ENCODE measurements at regions not wholly inside any gene's neighbourhood (a gene's known extent, or its start where the extent isn't known, plus 50 kb on each side); places are given as distances from the start of the nearest gene placed in this dataset.

- DNase-seq (ENCODE audit: low read depth in 4 of 4, low spot score in 3 of 4) = no peak
Observed at GRCh38 chr3:76177610-76178009, 392.3 kb upstream of the ZNF717 start.

- no peak for DNase-seq (ENCODE audit: low read depth in 4 of 4, low spot score in 3 of 4)
Observed at GRCh38 chr3:76178412-76178811, 393.1 kb upstream of the ZNF717 start.

DNA sequence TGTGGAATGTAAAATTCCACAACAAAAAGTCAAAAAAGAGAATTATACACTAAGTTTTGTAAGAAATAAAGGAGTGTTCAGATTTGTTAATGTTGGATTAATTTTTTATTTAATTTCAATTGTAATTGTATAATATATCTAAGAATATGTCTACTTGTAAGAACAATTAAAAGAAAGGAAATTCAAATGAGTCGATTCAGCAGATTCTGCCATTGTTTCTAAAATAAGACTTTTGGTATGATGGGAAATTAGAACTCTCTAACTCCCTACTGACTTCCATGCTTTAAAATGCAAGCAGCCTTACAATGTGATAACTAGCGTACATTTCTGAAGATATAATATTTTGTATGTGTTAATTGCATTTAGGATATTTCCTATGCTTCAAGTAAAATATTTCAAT is 395.9 kb upstream of the ZNF717 start:
- no peak for DNase-seq (ENCODE audit: low read depth in 4 of 4, low spot score in 3 of 4)

GRCh38 chr3:76198086-76198485 is 412.7 kb upstream of the ZNF717 start:
- DNase-seq (ENCODE audit: low read depth in 4 of 4, low spot score in 3 of 4) = no peak

GRCh38 chr3:76199382-76199781 is 414.0 kb upstream of the ZNF717 start:
- DNase-seq (ENCODE audit: low read depth in 4 of 4, low spot score in 3 of 4) = no peak

- no peak for DNase-seq (ENCODE audit: low read depth in 4 of 4, low spot score in 3 of 4)
Observed at GRCh38 chr3:76203578-76203977, 418.2 kb upstream of the ZNF717 start.

GRCh38 chr3:76206346-76206745 is 421.0 kb upstream of the ZNF717 start:
- no peak for DNase-seq (ENCODE audit: low read depth in 4 of 4, low spot score in 3 of 4)

DNA sequence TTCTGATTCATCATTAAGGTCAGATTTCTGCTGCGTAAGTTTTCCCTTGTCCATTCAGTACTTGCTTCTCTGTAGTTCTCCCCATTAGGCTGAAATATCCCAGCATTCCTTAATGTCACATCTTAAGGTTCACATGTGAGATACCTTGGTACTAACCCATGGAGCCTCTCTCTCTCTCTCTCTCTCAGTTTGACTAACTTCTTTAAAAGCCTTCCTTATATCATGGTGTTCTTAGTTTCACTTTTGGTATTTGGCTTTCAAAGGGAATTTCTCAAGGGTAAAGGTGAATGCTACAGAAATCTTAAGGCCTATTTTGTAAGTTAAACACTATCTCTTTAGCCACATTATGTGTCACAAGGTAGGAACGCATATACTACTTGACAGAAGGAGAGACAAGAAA is 427.3 kb upstream of the ZNF717 start:
- no peak for DNase-seq (ENCODE audit: low read depth in 4 of 4, low spot score in 3 of 4)

DNA sequence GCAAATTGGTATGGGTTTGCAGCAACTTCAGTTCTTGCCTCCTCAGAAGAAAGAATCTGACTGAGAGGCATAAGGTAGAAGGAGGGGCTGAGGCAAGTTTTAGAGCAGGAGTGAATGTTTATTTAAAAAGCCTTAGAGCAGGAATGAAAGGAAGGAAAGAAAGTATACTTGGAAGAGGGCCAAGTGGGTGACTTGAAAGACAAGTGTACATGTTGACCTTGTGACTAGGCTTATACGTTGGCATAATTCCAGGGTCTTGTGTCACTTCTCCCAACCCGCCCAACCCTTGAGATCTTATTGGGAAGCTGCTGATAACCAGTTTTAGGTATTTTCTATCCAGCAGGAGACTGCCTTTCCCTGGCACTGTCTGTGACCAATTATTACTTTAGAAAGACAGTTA is 436.9 kb upstream of the ZNF717 start:
- DNase-seq (ENCODE audit: low read depth in 4 of 4, low spot score in 3 of 4) = no peak

DNA sequence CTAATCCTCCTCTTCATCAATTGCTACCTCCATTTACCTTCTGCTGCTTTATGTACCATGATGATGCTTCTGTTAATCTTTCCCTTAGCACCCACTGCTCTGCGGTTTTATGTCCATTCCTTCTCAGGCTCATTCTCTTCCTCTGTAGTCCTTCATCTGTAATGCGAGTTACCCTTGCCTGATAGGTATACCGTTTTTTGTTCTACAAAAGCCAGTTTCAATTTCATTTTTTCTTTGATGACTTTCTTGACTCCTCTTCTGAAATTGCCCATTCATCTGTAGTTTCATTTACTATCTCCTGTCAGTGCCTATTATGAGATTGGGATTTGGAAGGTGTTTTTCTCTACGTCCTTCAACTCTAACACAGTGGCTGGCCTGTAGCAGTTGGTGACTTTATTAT is 445.9 kb upstream of the ZNF717 start:
- no peak for DNase-seq (ENCODE audit: low read depth in 4 of 4, low spot score in 3 of 4)

GRCh38 chr3:76242886-76243753 is 457.8 kb upstream of the ZNF717 start:
- DNase-seq (ENCODE audit: low read depth in 4 of 4, low spot score in 3 of 4) = no peak

DNA sequence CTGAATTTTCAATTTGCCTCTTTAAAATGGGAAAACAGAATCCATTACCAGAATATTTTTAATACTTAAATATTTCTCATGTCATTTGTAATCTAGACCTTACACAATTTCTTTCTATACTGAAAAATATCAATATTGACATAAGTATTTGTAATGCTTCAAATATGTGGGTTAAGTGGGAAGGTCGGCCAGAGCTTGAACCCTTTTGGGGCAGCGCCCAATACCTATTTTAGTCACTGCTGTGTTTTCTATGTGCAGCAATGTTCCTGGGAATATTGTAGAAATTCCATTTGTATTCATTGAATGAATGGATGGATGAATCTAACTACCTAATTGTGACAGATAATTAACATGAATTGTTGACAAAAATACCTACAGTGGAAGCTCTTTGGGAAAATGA is 459.7 kb upstream of the ZNF717 start:
- DNase-seq (ENCODE audit: low read depth in 4 of 4, low spot score in 3 of 4) = no peak

DNA sequence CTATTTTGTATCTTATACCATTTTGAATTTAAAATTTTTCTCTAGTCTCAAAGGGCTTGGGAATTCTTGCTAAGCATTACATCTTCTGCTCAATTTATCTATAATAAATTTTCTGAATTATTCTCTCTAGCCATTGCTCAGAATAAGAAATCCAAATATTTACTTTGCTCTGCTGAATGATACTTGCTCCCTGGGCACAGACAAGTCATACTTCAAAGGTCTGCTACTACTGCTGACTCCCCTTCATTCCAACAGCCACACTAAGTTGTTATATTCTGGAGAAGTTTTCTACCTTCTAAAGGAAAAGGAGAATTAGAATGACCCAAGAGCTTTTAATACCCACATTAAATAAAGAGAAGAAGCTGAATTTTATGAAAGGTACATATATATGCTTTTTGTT is 460.3 kb upstream of the ZNF717 start:
- DNase-seq (ENCODE audit: low read depth in 4 of 4, low spot score in 3 of 4) = no peak

DNA sequence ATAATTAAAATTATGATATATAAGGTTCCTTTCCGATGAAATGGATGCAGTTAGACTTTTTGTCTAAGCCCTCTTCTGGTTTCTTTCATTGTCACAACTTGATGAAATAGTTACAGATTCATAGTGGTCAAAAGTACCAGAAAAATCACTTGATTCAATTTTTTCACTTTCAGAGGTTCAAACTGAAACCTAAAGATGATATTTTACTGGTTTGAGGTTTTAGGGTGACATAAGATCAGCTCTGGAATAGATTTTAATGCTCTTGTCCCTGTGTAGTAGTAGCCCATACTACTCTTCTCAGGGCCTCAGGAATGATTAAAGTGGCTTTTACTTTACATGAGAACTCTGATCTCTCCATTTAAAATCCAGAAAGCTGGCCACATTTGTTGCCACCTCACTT is 479.1 kb upstream of the ZNF717 start:
- DNase-seq (ENCODE audit: low read depth in 4 of 4, low spot score in 3 of 4) = no peak

DNA sequence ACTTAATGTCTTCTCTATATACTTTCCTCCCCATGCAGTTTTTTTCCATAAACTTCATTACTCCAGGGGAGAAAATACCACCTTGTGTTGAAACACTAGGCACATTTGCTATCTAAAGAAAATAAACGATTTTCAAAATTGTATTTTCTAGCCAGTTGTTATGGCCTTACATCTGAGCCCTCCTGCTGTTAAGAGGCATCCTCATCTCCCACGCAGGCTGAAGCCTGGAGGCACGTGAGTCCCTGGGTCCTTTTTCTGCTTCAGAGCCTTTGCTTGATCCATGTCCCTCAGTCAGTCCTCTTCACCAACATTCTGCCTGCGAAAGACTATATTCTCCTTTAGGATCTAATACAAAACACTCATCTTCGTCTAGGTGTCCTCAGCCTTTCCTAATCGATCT is 479.6 kb upstream of the ZNF717 start:
- DNase-seq (ENCODE audit: low read depth in 4 of 4, low spot score in 3 of 4) = no peak

- DNase-seq (ENCODE audit: low read depth in 4 of 4, low spot score in 3 of 4) = no peak
Observed at GRCh38 chr3:76266511-76266910, 481.2 kb upstream of the ZNF717 start.

DNA sequence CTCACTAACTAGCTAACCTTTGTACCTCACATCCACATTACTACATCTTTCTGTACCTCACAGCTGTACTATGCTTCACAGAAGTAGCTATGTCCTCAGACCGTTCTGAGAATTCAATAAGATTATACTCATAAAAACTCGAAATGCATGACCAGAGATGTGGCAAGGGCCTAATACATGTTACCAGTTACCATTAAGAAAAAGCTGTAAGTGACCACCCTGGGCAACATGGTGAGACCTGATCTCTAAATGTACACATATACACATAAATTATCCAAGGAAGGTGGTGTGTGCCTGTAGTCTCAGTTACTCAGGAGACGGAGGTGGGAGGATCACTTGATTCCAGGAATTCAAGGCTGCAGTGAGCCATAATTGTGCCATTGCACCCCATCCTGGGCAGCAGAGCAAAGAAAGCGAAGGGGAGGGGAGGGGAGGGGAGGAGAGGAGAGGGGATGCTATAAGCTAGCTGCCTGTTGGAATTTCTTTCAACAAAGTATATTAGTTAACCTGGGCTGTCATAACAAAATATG is 482.6 kb upstream of the ZNF717 start:
- DNase-seq (ENCODE audit: low read depth in 4 of 4, low spot score in 3 of 4) = peak in 3 of 4 donors; percentile 11 to 22 (median 15)

GRCh38 chr3:76293856-76294255 is 508.5 kb upstream of the ZNF717 start:
- DNase-seq (ENCODE audit: low read depth in 4 of 4, low spot score in 3 of 4) = no peak

DNA sequence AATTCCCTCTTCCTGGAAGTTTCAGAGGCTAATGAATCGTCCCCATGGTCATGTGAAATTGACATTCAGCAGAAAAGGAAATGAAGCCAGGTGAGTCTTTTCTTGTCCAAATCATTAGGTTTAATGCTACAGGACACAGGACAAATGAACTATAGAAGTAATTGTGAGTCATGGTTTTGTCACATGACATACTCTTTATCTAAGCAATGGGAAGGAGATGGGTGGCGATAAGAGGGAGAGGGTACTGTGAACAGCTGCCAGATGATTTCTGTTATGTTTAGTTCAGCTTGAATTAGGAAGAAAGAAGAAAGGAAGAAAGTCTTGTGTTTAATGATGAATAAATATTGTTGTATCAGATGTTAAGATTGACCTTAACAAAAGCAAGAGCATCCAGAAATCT is 515.4 kb upstream of the ZNF717 start:
- DNase-seq (ENCODE audit: low read depth in 4 of 4, low spot score in 3 of 4) = no peak

DNA sequence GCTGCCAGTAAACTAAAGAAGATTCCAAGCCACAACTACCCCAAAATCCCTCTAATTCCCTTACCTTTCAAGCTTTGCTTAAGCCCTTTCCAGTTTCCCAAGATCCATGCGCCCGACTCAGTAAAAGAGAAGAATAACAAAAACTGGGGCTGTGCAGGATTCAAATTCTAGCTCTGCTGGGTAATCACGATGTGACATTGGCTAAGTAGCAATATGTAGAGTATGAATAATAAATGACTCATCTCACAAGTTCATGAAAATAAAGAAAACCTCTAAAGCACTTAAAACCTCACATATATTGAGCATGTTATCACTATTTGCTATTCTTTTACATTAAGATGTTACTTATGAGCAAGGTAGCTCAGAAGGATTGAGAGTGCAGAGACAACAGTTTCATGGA is 522.2 kb upstream of the ZNF717 start:
- no peak for DNase-seq (ENCODE audit: low read depth in 4 of 4, low spot score in 3 of 4)

DNA sequence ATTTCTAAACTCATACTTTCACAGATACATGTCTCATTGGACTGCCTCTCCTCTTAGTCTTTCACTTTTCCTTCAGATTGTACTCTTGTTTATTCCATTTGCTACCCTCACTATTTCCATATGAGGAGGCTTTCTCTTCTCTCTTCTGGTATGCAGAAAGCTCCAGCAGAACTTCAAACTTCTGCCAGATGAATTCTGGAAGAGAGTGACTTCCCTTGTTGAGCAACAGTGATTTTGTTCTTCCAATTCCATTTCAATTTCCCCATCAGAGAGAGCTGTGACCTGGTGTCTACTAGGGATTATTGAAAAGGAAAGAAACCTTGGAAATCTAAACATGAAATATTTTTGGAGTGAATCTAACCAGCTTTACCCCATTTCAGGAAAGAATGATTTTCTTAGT is 523.2 kb upstream of the ZNF717 start:
- no peak for DNase-seq (ENCODE audit: low read depth in 4 of 4, low spot score in 3 of 4)

DNA sequence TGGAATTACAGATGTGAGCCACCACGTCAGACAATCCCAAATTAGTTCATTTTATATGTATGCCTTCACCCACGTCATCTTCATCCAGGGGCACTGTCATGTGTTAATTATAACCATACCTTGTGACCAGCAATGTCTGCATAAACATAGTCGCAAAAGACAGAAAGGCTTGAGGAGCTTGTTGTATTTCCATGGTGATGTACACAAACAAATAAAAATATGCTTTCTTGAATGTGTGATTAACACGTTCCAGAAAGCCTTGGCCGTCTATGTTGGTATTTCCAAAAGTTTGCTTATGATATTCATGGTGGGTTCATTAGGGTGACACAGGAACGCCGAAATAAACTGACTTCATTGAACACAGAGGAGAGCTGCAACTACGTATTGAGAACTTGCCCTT is 524.7 kb upstream of the ZNF717 start:
- DNase-seq (ENCODE audit: low read depth in 4 of 4, low spot score in 3 of 4) = no peak

DNA sequence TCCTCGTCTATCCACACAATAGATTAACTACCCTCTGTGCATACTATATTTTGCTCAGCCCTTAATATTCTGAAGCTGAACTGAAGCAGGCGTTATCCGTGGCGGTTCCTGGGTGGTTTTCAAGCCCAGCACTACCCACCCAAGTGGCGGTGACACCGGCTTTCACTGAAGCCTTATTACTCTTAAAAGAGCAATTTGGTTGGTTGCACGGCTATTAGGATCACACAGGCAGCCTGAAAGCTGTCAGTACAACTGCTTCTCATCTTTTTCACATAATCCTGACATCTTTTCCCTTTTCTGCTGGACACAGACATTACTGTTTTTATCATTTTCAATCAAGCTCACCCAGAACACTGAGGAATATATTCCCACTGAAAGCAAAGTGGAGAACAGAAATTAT is 525.3 kb upstream of the ZNF717 start:
- DNase-seq (ENCODE audit: low read depth in 4 of 4, low spot score in 3 of 4) = no peak
